NCI-H187 (cell line): ENCODE measurements at regions not wholly inside any gene's neighbourhood (a gene's known extent, or its start where the extent isn't known, plus 50 kb on each side); places are given as distances from the start of the nearest gene placed in this dataset.
"Not testable (repeated sequence)": the region's sequence is repeated elsewhere in the genome, so short reads cannot be mapped to it uniquely, and the experiment has no call there.

ENCODE experiments used
- DNase-seq, 2 experiments: peaks; one replicate each; lab custom pipeline; 2025; lab: John Stamatoyannopoulos, UW

DNA sequence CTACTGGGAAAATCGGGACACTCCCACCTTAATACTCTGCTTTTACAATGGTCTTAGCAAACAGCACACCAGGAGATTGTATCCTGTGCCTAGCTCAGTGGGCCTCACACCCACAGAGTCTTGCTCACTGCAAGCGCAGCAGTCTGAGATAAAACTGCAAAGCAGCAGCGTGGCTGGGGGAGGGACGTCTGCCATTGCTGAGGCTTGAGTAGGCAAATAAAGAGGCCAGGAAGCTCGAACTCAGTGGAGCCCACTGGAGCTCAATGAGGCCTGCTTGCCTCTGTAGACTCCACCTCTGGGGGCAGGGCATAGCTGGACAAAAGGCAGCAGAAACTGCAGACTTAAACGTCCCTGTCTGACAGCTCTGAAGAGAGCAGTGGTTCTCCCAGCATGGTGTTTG is 1169.1 kb upstream of the EPHA6 start:
- DNase-seq, result no peak

- no peak for DNase-seq
Measured at GRCh38 chr3:95654570-95655362, 1159.6 kb upstream of the EPHA6 start.

GRCh38 chr3:95655363-95655986 is 1158.9 kb upstream of the EPHA6 start:
- DNase-seq, result no peak

DNA sequence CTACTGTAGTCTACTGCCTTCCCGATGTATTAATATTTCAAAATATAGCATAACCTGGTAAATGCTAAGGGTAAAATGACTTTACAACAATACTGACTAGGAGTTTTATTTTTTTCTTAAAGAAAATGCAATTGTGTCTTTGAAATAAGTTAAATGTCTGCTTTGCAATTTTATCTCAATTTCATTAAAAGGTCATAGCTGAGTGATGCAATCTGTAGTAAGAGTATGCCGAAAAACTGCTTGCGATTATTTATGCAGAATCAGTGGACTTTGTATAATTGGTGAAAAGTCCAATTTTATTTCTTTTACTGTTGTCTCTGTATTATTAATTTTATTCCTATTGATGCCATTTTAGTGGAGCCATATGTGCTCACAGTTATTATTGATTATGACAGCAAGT is 1143.6 kb upstream of the EPHA6 start:
- DNase-seq, result no peak

GRCh38 chr3:95673215-95673614 is 1141.2 kb upstream of the EPHA6 start:
- no peak for DNase-seq

DNA sequence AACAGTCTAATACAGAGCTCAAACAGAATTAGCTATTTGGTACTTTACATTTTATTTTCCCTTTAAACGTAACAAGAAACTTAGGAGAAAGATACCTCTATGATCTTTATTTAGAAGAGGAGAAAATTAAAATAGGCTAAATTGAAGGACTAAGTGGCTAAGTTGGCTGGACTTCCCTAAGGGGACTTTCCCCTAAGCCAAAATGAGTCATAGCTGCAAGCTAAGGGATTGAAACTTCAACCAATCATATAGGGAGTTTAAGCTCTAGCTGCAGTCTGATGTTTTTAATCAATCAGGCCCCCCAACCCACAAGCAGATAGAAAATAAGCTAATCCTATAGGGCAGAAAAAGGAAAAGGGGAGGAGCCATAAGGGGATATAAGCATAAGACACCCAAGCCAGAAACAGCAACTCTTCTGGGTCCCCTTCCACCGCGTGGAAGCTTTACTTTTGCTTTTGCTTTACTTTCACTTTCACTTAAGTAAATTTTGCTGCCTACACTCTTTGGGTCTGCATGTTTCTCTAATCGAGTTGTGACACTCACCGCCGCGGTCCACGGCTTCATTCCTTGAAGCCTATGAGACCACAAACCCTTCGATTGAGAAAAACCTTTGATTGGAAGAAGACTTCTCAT is 1108.5 kb upstream of the EPHA6 start:
- DNase-seq, result no peak

DNA sequence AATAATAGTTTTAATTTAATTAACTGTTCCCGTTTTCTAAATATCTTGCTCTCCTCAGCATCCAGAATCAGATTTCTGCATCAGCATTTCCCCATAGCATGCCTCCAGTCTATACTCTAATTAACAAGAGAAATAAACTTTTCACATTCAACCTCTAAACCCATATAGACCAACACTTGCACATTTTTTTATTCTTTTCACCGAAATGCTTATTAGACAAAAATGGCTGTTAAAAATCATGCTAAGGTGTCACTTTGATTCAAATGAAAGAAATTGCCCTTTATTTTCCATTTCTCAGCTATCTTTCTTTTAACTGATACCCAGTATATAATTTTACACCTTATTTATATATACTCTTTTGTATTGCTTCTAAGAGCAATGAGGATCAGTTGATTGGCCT is 1107.1 kb upstream of the EPHA6 start:
- no peak for DNase-seq

- DNase-seq, result no peak
Measured at GRCh38 chr3:95710684-95711083, 1103.7 kb upstream of the EPHA6 start.

DNA sequence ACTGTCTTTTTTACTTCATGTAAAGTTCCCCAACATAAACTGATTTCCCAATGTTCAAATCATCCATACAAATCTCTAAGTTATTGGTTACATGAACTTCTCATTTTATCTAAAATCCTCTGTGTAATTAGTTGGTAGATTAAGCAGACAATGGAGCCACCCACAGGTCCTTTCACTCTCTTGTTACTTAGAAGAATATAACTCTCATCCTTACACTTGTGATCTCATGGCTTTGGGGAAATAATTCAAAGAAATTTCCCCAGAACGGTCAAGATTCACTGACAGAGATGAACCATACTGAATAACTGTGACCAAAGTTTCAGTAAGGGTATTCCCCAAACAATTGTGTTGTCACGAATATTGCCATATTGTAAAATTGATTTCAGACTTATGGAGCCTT is 1102.6 kb upstream of the EPHA6 start:
- no peak for DNase-seq

- no peak for DNase-seq
Measured at GRCh38 chr3:95715128-95715527, 1099.3 kb upstream of the EPHA6 start.

GRCh38 chr3:95717048-95717447 is 1097.3 kb upstream of the EPHA6 start:
- DNase-seq, result no peak

- DNase-seq, result no peak
Measured at GRCh38 chr3:95718168-95718567, 1096.2 kb upstream of the EPHA6 start.

GRCh38 chr3:95719481-95719880 is 1094.9 kb upstream of the EPHA6 start:
- DNase-seq, result no peak

GRCh38 chr3:95721938-95722337 is 1092.5 kb upstream of the EPHA6 start:
- DNase-seq, result no peak

GRCh38 chr3:95725770-95726169 is 1088.6 kb upstream of the EPHA6 start:
- DNase-seq, result no peak

DNA sequence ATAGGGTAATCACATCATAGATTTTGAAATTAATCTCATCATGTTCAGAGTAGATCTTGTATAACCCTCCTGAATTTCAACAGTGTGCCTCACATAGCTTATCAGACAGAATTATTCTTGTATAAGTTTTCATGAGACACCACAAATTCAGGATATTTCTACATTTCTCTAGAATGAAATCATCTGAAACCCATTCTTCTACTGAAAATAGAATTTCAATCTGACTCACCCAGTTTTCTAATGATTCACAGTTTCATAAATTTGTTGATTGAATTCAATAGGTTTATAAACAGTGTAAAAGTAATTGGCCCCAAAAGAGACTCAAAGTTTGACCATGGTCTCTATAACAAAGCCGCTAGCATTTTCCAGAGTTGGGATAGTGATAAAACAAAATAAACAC is 1082.6 kb upstream of the EPHA6 start:
- no peak for DNase-seq

DNA sequence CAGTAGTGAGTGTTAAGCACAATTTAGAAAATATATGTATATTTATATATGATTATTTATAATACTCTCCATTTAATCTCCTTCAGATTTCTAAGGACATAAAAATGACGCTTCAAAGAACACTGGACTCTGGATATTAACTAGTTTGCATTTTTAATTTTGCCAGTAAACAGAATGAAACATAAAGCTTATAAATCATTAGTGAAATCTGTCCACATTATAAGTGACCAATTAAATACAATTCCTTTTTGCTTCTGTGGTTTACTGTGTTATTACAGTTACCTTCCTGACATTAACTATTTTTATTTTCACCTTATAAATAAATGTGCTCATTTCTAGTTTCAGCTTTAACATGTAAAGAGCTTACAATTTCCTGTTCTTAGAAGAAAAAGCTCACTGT is 1081.1 kb upstream of the EPHA6 start:
- DNase-seq, result no peak

- no peak for DNase-seq
Measured at GRCh38 chr3:95738045-95738444, 1076.3 kb upstream of the EPHA6 start.

DNA sequence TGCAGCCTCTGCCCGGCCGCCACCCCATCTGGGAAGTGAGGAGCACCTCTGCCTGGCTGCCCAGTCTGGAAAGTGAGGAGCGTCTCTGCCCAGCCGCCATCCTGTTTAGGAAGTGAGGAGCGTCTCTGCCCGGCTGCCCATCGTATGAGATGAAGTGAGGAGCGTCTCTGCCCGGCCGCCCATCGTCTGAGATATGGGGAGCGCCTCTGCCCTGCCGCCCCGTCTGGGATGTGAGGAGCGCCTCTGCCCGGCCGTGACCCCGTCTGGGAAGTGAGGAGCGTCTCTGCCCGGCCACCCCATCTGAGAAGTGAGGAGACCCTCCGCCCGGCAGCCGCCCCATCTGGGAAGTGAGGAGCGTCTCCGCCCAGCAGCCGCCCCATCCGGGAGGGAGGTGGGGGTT is 1069.5 kb upstream of the EPHA6 start:
- DNase-seq, result not testable (repeated sequence)

- DNase-seq, result no peak
Measured at GRCh38 chr3:95750097-95750496, 1064.3 kb upstream of the EPHA6 start.

DNA sequence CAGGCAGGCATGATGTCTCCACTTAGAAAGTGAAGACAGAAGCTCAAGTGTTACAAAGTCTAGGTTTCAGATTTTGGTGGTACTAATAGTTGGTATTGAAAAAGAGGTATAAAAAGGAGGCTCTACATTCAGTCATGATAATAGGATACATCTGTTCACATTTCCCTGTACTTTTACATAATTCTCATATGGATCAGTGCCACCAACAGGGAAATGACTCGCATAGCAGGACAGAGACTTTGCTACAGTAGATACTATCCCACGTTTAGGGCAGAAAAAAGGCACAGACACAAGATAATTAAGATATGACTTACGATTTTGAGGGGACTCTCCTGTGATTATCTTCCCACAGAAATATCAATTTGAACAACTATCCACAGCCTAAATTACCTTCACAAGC is 1062.9 kb upstream of the EPHA6 start:
- DNase-seq, result no peak

DNA sequence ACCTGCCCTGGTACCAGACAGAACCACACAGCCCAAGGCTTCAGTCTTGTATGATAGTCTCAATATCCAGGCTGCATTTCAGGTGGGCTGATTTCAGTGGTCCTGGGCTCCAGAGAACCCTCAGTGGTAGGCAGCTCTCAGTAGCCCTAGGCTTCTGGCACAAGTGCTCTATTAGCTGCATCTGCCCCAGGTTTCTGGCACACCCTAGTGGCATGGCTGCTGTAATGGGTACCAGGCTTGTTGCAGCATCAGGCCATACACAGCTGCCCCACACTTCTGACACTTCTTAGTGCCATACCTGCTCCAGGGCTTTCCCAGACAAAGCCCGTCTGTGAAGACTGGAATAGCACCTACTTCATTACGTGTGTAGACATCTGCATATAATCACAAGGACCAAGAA is 1062.2 kb upstream of the EPHA6 start:
- DNase-seq, result no peak

DNA sequence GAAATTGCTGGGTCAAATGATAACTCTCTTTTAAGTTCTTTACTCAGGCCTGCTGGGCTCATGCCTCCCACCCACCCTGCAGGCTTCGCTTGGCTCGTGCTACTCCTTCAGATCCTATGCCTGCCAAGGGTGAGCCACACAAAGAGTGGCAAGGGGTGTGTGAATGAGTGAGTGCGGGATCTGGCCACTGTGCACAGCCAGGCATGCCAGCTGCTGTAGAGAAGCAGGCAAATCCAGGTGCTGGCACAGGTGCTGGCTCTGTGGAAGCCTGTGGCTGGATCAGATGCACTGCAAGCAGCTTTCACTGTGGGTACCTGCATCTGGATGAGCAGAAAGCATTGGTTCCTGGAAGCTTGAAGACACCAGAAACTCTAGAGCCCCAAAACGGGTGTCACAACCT is 1055.7 kb upstream of the EPHA6 start:
- DNase-seq, result no peak
